HEK293T (cell line): ENCODE measurements at regions not wholly inside any gene's neighbourhood (a gene's known extent, or its start where the extent isn't known, plus 50 kb on each side); places are given as distances from the start of the nearest gene placed in this dataset.

Experiments used
- FOXA1 ChIP-seq: fragments of 450-650 bp; IDR thresholded peaks from 2 replicates; pipeline ENCODE4 v1.6.1; 2016; ENCODE audit warnings: mild to moderate bottlenecking
- FOXK2 ChIP-seq: fragments of 450-650 bp; IDR thresholded peaks from 2 replicates; pipeline ENCODE4 v1.6.1; 2016; ENCODE audit warnings: mild to moderate bottlenecking
- TARDBP ChIP-seq: fragments of 450-650 bp; IDR thresholded peaks from 2 replicates; pipeline ENCODE4 v1.6.1; 2016

DNA sequence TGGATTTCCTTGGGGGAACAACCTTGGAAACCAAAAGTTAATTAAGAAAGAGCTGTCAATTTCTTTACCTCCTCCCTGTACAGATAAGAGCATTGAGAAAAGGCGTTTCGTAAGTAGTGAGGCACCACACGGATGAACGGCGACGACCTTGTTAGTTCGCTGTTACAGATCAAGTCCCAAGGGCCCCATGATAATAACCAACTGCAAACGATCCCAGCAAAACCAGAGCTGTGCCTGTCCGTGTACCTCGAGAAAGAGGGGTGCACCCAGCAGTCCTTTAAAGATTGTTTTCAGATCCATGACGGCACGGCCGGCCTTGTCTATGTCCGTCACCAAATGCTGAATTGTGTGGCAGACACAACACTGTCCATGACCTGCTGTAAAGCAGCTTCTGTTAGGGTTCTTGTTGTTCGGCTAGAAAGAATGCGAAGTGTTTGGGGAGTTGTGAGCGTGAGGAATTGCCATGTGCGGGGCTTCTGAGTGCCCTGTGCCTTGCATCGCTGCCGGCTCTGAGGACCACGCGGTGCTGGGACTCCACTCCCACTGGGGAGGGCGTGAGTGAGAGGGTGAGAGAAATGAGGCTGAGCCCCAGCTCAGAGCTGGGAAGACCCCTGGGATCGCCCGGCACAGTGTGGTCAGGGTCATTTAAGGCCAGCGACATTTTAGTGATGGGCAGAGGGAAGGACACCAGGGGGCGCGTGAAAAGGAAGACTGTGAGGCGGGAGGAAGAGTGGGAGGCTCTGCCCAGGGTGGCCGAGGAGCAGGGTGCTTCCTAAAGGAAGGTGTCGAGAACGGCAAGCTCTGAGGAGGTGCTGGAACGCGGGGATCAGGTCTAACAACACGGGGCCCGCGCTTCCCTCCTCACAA, 136.8 kb upstream of the RPS6KA2 start:
- TF ChIP-seq FOXA1 = no peak
- TF ChIP-seq TARDBP = no peak
- TF ChIP-seq FOXK2 = no peak
